ENCODE measurements at regions not wholly inside any gene's neighbourhood (a gene's known extent, or its start where the extent isn't known, plus 50 kb on each side); places are given as distances from the start of the nearest gene placed in this dataset.

DNA sequence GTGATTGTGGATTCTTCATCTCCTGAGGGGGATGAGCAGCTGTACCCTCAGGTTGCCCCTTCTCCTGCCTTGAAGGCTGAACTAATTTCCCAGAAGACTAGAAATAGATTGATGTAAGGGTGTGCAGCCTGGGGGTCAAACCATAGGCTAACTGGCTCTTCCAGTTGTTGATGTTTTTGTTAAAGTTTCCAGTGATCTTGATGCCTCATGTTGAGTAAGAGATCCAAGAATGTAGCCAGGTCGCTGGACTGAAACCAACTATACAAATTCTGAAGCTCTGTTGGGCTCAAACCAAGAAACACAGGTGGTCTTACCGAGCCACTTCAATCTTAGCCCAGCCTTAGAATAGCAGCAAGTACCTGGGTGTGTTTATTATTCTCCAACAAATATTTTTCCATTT, 391.8 kb downstream of the KLF5 start:
- Histone ChIP-seq H3K36me3 (ENCODE audit: control insufficient read depth, insufficient read depth, low read length) (no peaks in the 10 kb centered on the region), H3K9me3 (ENCODE audit: control insufficient read depth, low read length) (no peaks in the 10 kb centered on the region), H3K4me1 (ENCODE audit: control insufficient read depth, insufficient read depth, low read length) (no peaks in the 10 kb centered on the region), H3K27ac (ENCODE audit: insufficient read depth, low read depth, low read length, poor library complexity, severe bottlenecking) (no peak overlapping the region), H3K4me3 (ENCODE audit: insufficient read depth, low read depth, low read length) (no peak overlapping the region), H3K27me3 (ENCODE audit: control insufficient read depth, insufficient read depth, low read length, poor library complexity, severe bottlenecking) (no peaks in the 10 kb centered on the region)
- WGBS, 2 experiments: 86 to 99% methylated on average over 2 of the region's 2 CpGs

DNA sequence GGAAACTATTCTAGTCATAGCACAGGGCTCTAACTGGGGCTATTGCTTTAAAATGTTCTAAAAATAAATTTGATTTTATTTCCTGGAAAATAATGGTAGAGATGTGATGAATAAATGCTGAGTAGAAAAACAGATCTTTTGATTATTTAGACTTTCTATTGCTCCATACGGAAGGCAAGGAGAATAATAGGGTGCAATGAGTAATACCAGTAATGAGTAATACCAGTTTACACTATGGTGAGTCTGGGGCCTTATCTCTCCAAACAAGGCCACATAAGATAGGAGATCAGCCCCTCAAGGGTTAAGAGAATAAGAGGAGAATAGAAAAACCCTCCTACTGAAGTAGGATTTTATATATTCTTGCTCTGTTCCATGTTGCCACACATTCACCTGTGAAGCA, 390.4 kb downstream of the KLF5 start:
- Histone ChIP-seq H3K27me3 (ENCODE audit: control insufficient read depth, insufficient read depth, low read length, poor library complexity, severe bottlenecking) (no peaks in the 10 kb centered on the region), H3K27ac (ENCODE audit: insufficient read depth, low read depth, low read length, poor library complexity, severe bottlenecking) (no peak overlapping the region)
- 100% methylated on average over 1 of the region's 1 CpG for WGBS, 2 experiments

DNA sequence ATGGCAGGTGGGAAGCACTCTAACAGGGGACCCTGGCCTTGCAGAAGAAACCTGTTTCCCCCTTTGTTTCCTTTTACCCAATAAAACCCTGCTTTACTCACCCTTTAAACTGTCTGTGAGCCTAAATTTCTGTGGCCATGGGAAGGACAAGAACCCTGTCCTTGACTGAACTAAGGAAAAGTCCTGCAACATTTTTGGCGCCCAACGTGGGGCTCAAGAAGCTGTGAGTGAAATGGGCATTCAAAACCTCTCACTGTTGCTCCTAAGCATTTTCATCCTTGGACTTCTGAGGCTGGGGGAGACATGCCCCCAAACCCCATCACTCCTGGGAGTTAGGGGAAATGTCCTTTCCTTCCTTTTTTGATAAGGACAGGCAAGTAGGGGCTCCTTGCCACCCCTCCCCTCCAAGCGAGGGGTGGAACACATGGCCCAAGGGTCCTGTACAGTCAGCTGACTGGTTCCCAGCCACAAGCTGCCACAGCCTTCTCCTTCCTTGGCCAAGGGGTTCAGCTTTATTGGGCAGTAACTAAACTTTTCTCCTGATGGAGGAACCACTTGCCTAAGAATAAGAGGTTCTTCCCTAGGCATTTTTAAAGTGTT, 381.6 kb downstream of the KLF5 start:
- Histone ChIP-seq H3K4me1 (ENCODE audit: control insufficient read depth, insufficient read depth, low read length) (no peaks in the 10 kb centered on the region), H3K36me3 (ENCODE audit: control insufficient read depth, insufficient read depth, low read length) (no peaks in the 10 kb centered on the region), H3K27ac (ENCODE audit: insufficient read depth, low read depth, low read length, poor library complexity, severe bottlenecking) (no peak overlapping the region), H3K27me3 (ENCODE audit: control insufficient read depth, insufficient read depth, low read length, poor library complexity, severe bottlenecking) (no peaks in the 10 kb centered on the region), H3K4me3 (ENCODE audit: insufficient read depth, low read depth, low read length) (no peak overlapping the region), H3K9me3 (ENCODE audit: control insufficient read depth, low read length) (no peaks in the 10 kb centered on the region)
- 95 to 97% methylated on average over 3 of the region's 3 CpGs for WGBS, 2 experiments

More for the DNA sequence above, 390.4 kb downstream of the KLF5 start:
- no peaks in the 10 kb centered on the region for H3K9me3 ChIP-seq (ENCODE audit: control insufficient read depth, low read length)
- H3K36me3 ChIP-seq (ENCODE audit: control insufficient read depth, insufficient read depth, low read length): no peaks in the 10 kb centered on the region
- no peaks in the 10 kb centered on the region for H3K4me1 ChIP-seq (ENCODE audit: control insufficient read depth, insufficient read depth, low read length)
- H3K4me3 ChIP-seq (ENCODE audit: insufficient read depth, low read depth, low read length): no peak overlapping the region

DNA sequence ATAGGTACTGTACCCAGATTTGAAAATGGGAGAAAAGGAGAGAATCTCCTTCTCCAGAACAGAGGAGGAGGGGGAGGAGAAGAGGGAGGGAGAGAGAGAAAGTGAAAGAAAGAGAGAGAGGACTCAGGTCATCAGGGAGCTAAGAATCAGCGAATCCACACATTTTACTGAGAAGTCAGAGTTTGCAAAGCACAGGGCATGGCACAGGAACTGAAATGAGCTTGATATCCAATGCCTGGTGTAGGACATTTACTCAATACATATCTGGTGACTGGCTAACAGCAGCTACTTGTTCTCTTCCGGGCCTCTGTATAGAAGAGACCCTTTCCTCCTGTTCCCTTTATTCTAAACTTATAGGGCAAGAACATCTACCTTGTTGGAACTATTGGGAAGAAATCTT, 375.1 kb downstream of the KLF5 start:
- Histone ChIP-seq H3K4me1 (ENCODE audit: control insufficient read depth, insufficient read depth, low read length) (no peaks in the 10 kb centered on the region), H3K4me3 (ENCODE audit: insufficient read depth, low read depth, low read length) (no peak overlapping the region), H3K27me3 (ENCODE audit: control insufficient read depth, insufficient read depth, low read length, poor library complexity, severe bottlenecking) (no peaks in the 10 kb centered on the region), H3K27ac (ENCODE audit: insufficient read depth, low read depth, low read length, poor library complexity, severe bottlenecking) (no peak overlapping the region), H3K9me3 (ENCODE audit: control insufficient read depth, low read length) (no peaks in the 10 kb centered on the region), H3K36me3 (ENCODE audit: control insufficient read depth, insufficient read depth, low read length) (no peaks in the 10 kb centered on the region)
- WGBS, 2 experiments: 92 to 97% methylated on average over 2 of the region's 2 CpGs

DNA sequence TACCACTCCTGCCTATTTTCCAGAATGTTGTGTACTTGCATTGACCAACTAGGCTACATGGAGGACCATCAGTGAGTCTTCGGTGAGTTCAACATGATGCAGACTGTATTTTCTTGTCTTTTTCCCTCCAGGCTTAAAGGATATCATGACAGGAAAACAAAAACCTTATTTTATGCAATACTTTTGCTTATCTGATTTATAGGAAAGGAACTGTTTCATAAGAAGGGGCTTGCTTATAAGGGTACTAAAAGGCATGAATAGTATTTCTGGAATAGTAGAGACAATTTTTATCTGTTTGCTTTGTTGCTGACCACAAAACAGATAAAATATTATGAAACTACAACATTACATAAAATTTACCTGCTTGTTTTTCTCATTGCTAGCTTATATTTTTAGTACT, 374.7 kb downstream of the KLF5 start:
- Histone ChIP-seq H3K27me3 (ENCODE audit: control insufficient read depth, insufficient read depth, low read length, poor library complexity, severe bottlenecking) (no peaks in the 10 kb centered on the region), H3K9me3 (ENCODE audit: control insufficient read depth, low read length) (no peaks in the 10 kb centered on the region), H3K4me1 (ENCODE audit: control insufficient read depth, insufficient read depth, low read length) (no peaks in the 10 kb centered on the region), H3K36me3 (ENCODE audit: control insufficient read depth, insufficient read depth, low read length) (no peaks in the 10 kb centered on the region), H3K4me3 (ENCODE audit: insufficient read depth, low read depth, low read length) (no peak overlapping the region), H3K27ac (ENCODE audit: insufficient read depth, low read depth, low read length, poor library complexity, severe bottlenecking) (no peak overlapping the region)
- WGBS, 2 experiments: 86 to 93% methylated on average over 1 of the region's 1 CpG

DNA sequence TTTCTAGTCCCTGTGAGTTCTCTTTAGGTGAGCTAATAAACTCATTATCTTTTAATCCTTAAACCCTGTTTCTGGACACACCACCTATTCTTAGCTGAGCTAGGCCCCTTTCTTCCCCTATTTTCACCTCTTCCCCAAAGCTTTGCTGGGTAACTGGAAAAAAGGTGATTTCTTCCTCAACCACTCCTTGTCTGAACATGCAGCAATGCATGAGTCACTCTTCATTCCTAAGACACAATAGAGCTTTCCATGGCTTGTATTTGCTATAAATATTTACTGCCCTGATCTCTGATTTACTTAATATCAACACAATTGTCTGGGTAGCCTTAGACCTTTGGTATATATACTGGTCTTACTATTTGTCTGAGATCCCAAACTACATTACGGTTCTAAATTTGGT, 370.9 kb downstream of the KLF5 start:
- Histone ChIP-seq H3K27me3 (ENCODE audit: control insufficient read depth, insufficient read depth, low read length, poor library complexity, severe bottlenecking) (no peaks in the 10 kb centered on the region), H3K36me3 (ENCODE audit: control insufficient read depth, insufficient read depth, low read length) (no peaks in the 10 kb centered on the region), H3K9me3 (ENCODE audit: control insufficient read depth, low read length) (no peaks in the 10 kb centered on the region), H3K4me3 (ENCODE audit: insufficient read depth, low read depth, low read length) (no peak overlapping the region), H3K27ac (ENCODE audit: insufficient read depth, low read depth, low read length, poor library complexity, severe bottlenecking) (no peak overlapping the region), H3K4me1 (ENCODE audit: control insufficient read depth, insufficient read depth, low read length) (no peaks in the 10 kb centered on the region)
- WGBS, 2 experiments: 91% methylated on average over 1 of the region's 1 CpG; no CpG with 5 or more reads in 1 of the 2 experiments

DNA sequence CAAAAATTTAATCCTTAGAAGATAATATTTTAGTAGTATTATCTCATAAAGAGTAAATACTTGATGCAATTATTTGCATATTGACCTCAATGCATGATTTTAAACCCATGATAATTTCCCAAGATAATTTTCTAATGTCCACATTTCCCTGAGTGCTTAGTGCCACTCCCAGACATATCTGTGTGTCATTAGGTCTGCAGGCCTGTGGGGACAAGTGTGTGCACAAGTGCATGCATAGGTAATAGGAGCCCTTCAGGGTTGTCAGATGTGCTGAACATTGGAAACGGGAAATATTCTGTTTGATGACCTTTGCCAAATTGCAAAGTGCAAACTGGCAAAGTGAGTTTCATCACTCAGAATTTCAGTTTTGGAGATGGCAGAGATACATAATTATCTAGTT, 369.9 kb downstream of the KLF5 start:
- no peaks in the 10 kb centered on the region for H3K36me3 ChIP-seq (ENCODE audit: control insufficient read depth, insufficient read depth, low read length)
- 89 to 97% methylated on average over 1 of the region's 1 CpG for WGBS, 2 experiments
- no peak overlapping the region for H3K27ac ChIP-seq (ENCODE audit: insufficient read depth, low read depth, low read length, poor library complexity, severe bottlenecking)
- no peaks in the 10 kb centered on the region for H3K9me3 ChIP-seq (ENCODE audit: control insufficient read depth, low read length)
- no peaks in the 10 kb centered on the region for H3K27me3 ChIP-seq (ENCODE audit: control insufficient read depth, insufficient read depth, low read length, poor library complexity, severe bottlenecking)
- H3K4me3 ChIP-seq (ENCODE audit: insufficient read depth, low read depth, low read length): no peak overlapping the region
- H3K4me1 ChIP-seq (ENCODE audit: control insufficient read depth, insufficient read depth, low read length): no peaks in the 10 kb centered on the region

DNA sequence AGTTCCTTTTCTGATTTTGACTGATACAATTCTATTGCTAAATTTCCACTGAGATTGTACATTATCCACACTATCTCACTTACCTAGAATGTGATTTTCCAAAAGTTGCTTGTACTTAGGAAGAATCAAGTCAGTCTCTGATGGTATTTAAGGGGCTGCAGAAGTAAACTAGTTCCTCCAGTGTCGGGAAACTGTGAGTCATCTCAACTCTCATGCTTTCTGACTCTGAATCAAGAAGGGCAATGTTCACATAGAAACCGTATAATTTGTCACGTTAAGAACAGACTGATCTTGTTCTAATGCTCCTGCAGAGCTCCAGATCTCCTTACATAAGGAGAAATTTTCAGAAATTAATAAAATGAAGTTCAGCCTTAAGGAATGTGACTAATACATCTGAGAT, 369.3 kb downstream of the KLF5 start:
- no peaks in the 10 kb centered on the region for H3K27me3 ChIP-seq (ENCODE audit: control insufficient read depth, insufficient read depth, low read length, poor library complexity, severe bottlenecking)
- 81 to 95% methylated on average over 3 of the region's 3 CpGs for WGBS, 2 experiments
- H3K36me3 ChIP-seq (ENCODE audit: control insufficient read depth, insufficient read depth, low read length): no peaks in the 10 kb centered on the region
- H3K27ac ChIP-seq (ENCODE audit: insufficient read depth, low read depth, low read length, poor library complexity, severe bottlenecking): no peak overlapping the region
- no peaks in the 10 kb centered on the region for H3K9me3 ChIP-seq (ENCODE audit: control insufficient read depth, low read length)
- H3K4me3 ChIP-seq (ENCODE audit: insufficient read depth, low read depth, low read length): no peak overlapping the region
- H3K4me1 ChIP-seq (ENCODE audit: control insufficient read depth, insufficient read depth, low read length): no peaks in the 10 kb centered on the region

DNA sequence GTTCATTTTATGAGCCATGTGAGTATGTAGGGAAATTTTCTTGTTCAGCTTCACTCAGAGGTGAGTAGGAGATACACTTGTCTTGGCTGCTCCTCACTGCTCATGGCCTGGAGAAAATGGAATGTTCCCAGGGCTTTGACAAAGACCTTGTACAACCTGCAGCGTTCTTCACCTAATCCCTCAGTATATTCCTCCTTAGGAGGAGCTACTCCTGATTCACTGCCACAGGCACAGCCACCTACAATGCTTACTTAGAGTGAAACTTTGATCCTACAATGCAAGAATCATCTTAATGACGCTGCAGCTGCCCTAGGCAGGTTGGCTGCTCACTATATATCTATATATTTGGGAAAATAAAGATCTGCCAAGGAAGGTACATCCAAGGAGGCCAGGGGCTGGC, 364.2 kb downstream of the KLF5 start:
- WGBS, 2 experiments: 87 to 97% methylated on average over 1 to 2 of the region's 2 CpGs
- Histone ChIP-seq H3K4me3 (ENCODE audit: insufficient read depth, low read depth, low read length) (no peak overlapping the region), H3K36me3 (ENCODE audit: control insufficient read depth, insufficient read depth, low read length) (no peaks in the 10 kb centered on the region), H3K9me3 (ENCODE audit: control insufficient read depth, low read length) (no peaks in the 10 kb centered on the region), H3K27me3 (ENCODE audit: control insufficient read depth, insufficient read depth, low read length, poor library complexity, severe bottlenecking) (no peaks in the 10 kb centered on the region), H3K27ac (ENCODE audit: insufficient read depth, low read depth, low read length, poor library complexity, severe bottlenecking) (no peak overlapping the region), H3K4me1 (ENCODE audit: control insufficient read depth, insufficient read depth, low read length) (no peaks in the 10 kb centered on the region)

DNA sequence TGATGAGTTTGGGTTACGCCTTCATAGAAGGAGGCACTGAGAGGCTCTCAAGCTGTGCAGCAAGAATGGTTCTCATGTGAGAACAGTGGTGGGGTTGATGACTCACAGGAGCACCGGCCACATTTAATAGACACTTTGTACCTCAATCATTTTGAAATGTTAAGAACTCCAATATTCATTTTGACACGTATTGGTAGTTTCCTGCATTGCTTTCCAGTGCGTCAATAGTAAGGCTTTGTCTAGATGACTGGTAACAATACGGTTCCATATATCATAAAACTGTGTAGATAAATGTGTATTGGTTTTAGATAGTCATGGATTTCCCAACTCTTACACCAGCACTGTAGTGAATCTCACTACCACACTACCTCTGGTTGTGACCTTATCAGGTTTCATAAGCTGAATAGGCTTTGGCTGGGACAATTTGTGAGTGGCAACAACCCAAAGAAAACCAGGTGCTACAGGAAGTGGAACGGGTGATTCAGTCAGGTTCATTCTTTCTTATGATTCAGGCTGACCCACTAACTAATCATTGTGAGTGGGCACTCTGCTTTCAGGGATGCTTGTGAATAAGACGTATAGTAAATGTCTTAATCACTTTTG, 362.6 kb downstream of the KLF5 start:
- no peaks in the 10 kb centered on the region for H3K4me1 ChIP-seq (ENCODE audit: control insufficient read depth, insufficient read depth, low read length)
- H3K27me3 ChIP-seq (ENCODE audit: control insufficient read depth, insufficient read depth, low read length, poor library complexity, severe bottlenecking): no peaks in the 10 kb centered on the region
- no peak overlapping the region for H3K4me3 ChIP-seq (ENCODE audit: insufficient read depth, low read depth, low read length)
- H3K36me3 ChIP-seq (ENCODE audit: control insufficient read depth, insufficient read depth, low read length): no peaks in the 10 kb centered on the region
- WGBS, 2 experiments: 94 to 97% methylated on average over 7 of the region's 7 CpGs
- no peaks in the 10 kb centered on the region for H3K9me3 ChIP-seq (ENCODE audit: control insufficient read depth, low read length)
- no peak overlapping the region for H3K27ac ChIP-seq (ENCODE audit: insufficient read depth, low read depth, low read length, poor library complexity, severe bottlenecking)

All from ectodermal cell (in vitro differentiated cells).